ENCODE measurements at regions not wholly inside any gene's neighbourhood (a gene's known extent, or its start where the extent isn't known, plus 50 kb on each side); places are given as distances from the start of the nearest gene placed in this dataset.

DNA sequence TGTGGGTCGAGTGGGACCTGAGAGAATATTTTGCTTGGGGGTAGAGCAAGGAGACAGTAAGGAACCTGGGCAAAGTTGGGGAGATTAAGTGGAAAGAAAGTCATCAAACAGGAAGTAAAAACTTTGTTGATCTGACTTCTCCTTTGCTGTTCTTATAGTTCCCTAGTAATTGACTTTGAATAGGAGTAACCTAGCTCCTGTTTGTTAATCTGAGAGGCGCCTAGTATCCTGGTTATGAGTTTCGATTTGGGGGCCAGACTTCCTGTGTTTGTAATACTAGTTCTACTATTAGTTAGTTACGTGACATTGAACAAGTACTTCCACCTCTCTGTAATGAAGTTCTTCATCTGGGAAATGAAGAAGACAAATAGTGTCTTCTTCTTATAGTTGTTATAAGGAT lies 99.1 kb downstream of the ZNF365 start:
- H3K4me1 ChIP-seq: no peaks in the 10 kb centered on the region
- no peaks in the 10 kb centered on the region for H3K27me3 ChIP-seq
- DNase-seq: no peak
- intact Hi-C loops (cut with DNase I; ENCODE audit: low total_unique reads): no loop called here
- H3K4me3 ChIP-seq: no peak overlapping the region
- no peak overlapping the region for H3K27ac ChIP-seq
- H3K36me3 ChIP-seq: no peaks in the 10 kb centered on the region
- TF ChIP-seq POLR2A (IDR thresholded peaks at IDR 0.05): no peak
- TF ChIP-seq, protein P1, sequence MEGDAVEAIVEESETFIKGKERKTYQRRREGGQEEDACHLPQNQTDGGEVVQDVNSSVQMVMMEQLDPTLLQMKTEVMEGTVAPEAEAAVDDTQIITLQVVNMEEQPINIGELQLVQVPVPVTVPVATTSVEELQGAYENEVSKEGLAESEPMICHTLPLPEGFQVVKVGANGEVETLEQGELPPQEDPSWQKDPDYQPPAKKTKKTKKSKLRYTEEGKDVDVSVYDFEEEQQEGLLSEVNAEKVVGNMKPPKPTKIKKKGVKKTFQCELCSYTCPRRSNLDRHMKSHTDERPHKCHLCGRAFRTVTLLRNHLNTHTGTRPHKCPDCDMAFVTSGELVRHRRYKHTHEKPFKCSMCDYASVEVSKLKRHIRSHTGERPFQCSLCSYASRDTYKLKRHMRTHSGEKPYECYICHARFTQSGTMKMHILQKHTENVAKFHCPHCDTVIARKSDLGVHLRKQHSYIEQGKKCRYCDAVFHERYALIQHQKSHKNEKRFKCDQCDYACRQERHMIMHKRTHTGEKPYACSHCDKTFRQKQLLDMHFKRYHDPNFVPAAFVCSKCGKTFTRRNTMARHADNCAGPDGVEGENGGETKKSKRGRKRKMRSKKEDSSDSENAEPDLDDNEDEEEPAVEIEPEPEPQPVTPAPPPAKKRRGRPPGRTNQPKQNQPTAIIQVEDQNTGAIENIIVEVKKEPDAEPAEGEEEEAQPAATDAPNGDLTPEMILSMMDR (IDR thresholded peaks at IDR 0.05): no peak
- no peaks in the 10 kb centered on the region for H3K9me3 ChIP-seq

DNA sequence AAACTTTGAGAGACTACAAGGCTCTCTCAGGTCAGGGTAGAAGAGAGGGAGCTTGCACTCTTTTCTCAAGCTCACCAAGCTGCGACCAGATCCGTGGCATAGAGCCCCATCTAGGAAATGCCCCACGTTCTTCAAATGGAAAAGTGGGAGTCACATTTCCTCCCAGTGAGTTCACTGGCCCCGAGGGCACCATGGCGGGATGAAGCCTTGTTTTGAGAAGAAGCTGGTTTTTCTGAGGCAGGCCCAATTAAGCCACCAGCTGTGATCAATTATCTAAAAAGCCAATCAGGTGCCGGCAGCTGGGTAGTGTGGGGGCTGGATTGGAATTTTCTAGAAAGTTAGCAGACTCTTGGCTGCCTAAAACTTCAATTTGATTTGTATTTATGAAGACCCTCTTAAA lies 101.4 kb downstream of the ZNF365 start:
- Histone ChIP-seq H3K36me3 (no peaks in the 10 kb centered on the region), H3K4me1 (no peaks in the 10 kb centered on the region), H3K27ac (no peak overlapping the region), H3K4me3 (no peak overlapping the region), H3K27me3 (no peaks in the 10 kb centered on the region), H3K9me3 (no peaks in the 10 kb centered on the region)
- no peak for TF ChIP-seq POLR2A (IDR thresholded peaks at IDR 0.05)
- TF ChIP-seq, protein P1 (IDR thresholded peaks at IDR 0.05): no peak
- DNase-seq: no peak
- intact Hi-C loops (cut with DNase I; ENCODE audit: low total_unique reads): no loop called here

DNA sequence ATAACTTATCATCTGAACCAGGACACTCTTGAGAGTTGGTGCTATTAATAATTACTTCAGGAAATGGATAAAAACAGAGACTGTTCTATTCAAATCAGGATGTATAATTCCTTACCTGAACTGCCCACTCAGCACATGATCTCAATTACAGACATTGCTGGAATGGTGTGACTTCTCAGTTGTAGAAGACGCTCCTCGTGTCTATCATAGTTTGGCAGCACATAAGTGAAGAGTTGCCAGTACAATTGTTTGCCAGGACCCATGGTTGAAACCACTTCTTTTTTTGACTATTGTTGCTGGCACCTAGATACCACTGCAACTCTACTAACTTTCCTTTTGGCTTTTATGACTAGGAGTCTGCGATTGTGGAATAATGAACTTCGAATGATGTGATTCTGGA lies 105.4 kb downstream of the ZNF365 start:
- no peaks in the 10 kb centered on the region for H3K9me3 ChIP-seq
- no peak for DNase-seq
- no peaks in the 10 kb centered on the region for H3K4me1 ChIP-seq
- no peak overlapping the region for H3K27ac ChIP-seq
- H3K4me3 ChIP-seq: no peak overlapping the region
- no peaks in the 10 kb centered on the region for H3K27me3 ChIP-seq
- no peaks in the 10 kb centered on the region for H3K36me3 ChIP-seq
- intact Hi-C loops (cut with DNase I; ENCODE audit: low total_unique reads): no loop called here
- TF ChIP-seq, protein P1 (IDR thresholded peaks at IDR 0.05): no peak
- no peak for TF ChIP-seq POLR2A (IDR thresholded peaks at IDR 0.05)

DNA sequence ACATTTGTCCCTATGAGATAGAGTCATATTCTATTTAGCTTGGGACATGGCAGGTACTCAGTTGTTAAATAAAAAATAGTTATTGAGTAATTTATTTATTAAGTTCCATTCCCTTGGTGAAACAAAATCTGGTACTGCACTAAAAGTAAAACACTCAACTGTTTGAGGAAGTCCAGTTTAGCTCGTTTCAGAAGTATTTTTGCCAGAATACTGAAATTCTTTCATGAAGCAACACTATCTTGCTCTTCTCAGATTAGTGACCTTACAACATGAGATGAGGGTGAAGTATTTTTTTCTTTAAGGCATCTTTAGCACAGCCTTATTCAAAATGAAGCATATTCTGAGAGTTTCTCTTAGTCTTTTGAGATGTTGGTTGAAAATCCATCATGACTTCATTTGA lies 106.0 kb downstream of the ZNF365 start:
- intact Hi-C loops (cut with DNase I; ENCODE audit: low total_unique reads): no loop called here
- TF ChIP-seq, protein P1 (IDR thresholded peaks at IDR 0.05): no peak
- TF ChIP-seq POLR2A (IDR thresholded peaks at IDR 0.05): no peak
- no peaks in the 10 kb centered on the region for H3K9me3 ChIP-seq
- H3K4me1 ChIP-seq: no peaks in the 10 kb centered on the region
- H3K4me3 ChIP-seq: no peak overlapping the region
- no peaks in the 10 kb centered on the region for H3K27me3 ChIP-seq
- H3K27ac ChIP-seq: no peak overlapping the region
- no peak for DNase-seq
- H3K36me3 ChIP-seq: no peaks in the 10 kb centered on the region

DNA sequence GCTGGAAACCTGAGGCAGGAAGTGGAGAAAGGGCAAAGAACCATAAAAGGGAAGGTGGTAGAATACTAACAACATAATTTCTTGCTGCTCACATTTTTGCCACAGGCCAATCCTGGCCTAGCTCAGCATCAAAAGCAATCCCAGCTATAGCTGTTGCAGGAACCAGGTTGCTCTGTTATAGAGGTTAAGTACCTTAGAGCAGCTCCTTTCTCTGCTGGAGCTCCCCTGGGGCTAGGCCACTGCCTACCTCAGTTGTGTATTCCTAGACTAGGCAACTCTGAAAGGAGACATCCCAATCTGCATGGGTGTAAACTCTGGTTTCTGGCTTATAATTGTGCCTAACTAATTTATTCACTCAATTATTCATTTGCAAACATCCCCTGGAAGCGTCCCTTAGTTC lies 108.4 kb downstream of the ZNF365 start:
- no peak for TF ChIP-seq POLR2A (IDR thresholded peaks at IDR 0.05)
- TF ChIP-seq, protein P1 (IDR thresholded peaks at IDR 0.05): no peak
- no peak overlapping the region for H3K4me3 ChIP-seq
- intact Hi-C loops (cut with DNase I; ENCODE audit: low total_unique reads): no loop called here
- H3K27ac ChIP-seq: no peak overlapping the region
- DNase-seq: no peak
- no peaks in the 10 kb centered on the region for H3K36me3 ChIP-seq
- H3K4me1 ChIP-seq: no peaks in the 10 kb centered on the region
- H3K9me3 ChIP-seq: no peaks in the 10 kb centered on the region
- no peaks in the 10 kb centered on the region for H3K27me3 ChIP-seq
